BE2C (cell line): ENCODE measurements at regions not wholly inside any gene's neighbourhood (a gene's known extent, or its start where the extent isn't known, plus 50 kb on each side); places are given as distances from the start of the nearest gene placed in this dataset.

Experiments used
- DNase-seq: peaks from one replicate; pipeline ENCODE4 v3.0.0-alpha.2; 2020
- H3K27me3 ChIP-seq: fragments of 250-450 bp; sonication (Bioruptor Pico); 2 replicates; pipeline ENCODE4 v1.5.1; 2020; ENCODE audit warnings: mild to moderate bottlenecking
- H3K36me3 ChIP-seq: fragments of 250-450 bp; sonication (Bioruptor Pico); 2 replicates; pipeline ENCODE4 v1.5.1; 2020; ENCODE audit warnings: mild to moderate bottlenecking
- H3K4me1 ChIP-seq: fragments of 250-450 bp; sonication (Bioruptor Pico); 2 replicates; pipeline ENCODE4 v1.5.1; 2020
- H3K4me3 ChIP-seq: 2 replicates; pipeline ENCODE4 v1.5.1; 2011; ENCODE audit warnings: low read depth, low read length
- H3K9me3 ChIP-seq: fragments of 250-450 bp; sonication (Bioruptor Pico); 2 replicates; pipeline ENCODE4 v1.5.1; 2020
- TF ChIP-seq, protein P1 (sequence below): IDR thresholded peaks from 2 replicates; pipeline ENCODE4 v1.5.1; 2012; ENCODE audit warnings: mild to moderate bottlenecking, low read depth, low read length

DNA sequence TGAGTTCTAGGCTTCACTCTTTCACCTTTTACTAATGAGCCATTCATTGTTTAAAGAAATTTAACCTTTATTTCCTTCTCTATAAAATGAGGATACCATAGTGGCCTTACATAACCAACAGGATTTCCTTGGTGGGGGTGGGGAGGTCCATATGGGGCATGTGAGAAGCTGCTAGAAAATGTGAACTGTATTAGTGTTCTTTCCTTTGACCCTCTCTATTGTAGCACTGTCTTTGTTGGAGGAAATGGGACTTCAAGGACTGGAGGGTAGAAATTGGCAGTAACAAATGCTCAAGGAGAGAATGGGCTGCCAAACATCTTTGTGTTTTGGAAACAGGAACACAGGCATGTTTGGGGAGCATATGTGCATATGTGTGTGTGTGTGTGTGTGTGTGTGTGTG, 468.7 kb upstream of the ZEB2 start:
- Histone ChIP-seq H3K4me1 (no peaks in the 10 kb centered on the region), H3K27me3 (no peaks in the 10 kb centered on the region), H3K36me3 (no peaks in the 10 kb centered on the region), H3K4me3 (no peak overlapping the region), H3K9me3 (no peaks in the 10 kb centered on the region)
- TF ChIP-seq, protein P1, sequence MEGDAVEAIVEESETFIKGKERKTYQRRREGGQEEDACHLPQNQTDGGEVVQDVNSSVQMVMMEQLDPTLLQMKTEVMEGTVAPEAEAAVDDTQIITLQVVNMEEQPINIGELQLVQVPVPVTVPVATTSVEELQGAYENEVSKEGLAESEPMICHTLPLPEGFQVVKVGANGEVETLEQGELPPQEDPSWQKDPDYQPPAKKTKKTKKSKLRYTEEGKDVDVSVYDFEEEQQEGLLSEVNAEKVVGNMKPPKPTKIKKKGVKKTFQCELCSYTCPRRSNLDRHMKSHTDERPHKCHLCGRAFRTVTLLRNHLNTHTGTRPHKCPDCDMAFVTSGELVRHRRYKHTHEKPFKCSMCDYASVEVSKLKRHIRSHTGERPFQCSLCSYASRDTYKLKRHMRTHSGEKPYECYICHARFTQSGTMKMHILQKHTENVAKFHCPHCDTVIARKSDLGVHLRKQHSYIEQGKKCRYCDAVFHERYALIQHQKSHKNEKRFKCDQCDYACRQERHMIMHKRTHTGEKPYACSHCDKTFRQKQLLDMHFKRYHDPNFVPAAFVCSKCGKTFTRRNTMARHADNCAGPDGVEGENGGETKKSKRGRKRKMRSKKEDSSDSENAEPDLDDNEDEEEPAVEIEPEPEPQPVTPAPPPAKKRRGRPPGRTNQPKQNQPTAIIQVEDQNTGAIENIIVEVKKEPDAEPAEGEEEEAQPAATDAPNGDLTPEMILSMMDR: no peak
- DNase-seq: no peak

DNA sequence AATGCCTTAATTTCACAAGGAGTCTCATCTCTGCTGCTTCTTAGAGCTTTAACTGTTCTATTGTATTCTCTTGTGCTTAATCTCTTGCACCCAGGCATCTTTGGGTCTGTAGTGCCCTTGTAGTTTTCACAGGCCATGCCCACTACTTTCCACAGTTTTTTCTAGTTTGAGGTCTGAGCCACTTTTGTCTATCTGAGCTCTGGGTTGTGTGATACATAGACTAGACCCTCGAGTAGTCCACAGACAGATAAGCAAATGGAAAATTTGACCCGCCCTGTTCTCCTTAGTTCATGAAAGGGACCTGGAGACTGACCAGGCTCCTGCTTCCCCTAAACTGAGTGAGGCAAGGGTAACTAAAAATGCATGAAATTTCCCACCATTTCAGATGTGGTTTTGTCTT, 466.8 kb upstream of the ZEB2 start:
- Histone ChIP-seq H3K36me3 (no peaks in the 10 kb centered on the region), H3K4me1 (no peaks in the 10 kb centered on the region), H3K27me3 (no peaks in the 10 kb centered on the region), H3K4me3 (no peak overlapping the region), H3K9me3 (no peaks in the 10 kb centered on the region)
- TF ChIP-seq, protein P1: no peak
- DNase-seq: no peak

DNA sequence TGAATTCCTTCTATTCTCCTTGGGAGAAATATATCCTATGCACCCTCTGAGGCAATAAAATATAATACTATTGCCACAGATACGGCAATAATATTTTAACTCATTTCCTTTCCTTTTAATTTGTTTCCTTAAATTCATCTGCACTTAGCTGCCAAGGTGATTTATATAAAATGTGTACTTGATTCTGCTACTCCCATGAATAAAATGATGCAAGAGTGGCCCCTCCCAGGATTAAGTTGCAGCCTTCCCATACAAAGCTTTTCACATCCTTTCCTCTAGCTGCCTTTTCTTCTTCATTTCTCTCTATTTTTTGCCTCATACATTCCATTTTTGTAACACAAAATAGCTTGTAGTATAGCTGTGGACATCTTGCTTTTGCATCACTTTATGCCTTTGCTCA, 464.1 kb upstream of the ZEB2 start:
- DNase-seq: no peak
- Histone ChIP-seq H3K4me1 (no peaks in the 10 kb centered on the region), H3K27me3 (no peaks in the 10 kb centered on the region), H3K4me3 (no peak overlapping the region), H3K36me3 (no peaks in the 10 kb centered on the region), H3K9me3 (no peaks in the 10 kb centered on the region)
- TF ChIP-seq, protein P1: no peak

DNA sequence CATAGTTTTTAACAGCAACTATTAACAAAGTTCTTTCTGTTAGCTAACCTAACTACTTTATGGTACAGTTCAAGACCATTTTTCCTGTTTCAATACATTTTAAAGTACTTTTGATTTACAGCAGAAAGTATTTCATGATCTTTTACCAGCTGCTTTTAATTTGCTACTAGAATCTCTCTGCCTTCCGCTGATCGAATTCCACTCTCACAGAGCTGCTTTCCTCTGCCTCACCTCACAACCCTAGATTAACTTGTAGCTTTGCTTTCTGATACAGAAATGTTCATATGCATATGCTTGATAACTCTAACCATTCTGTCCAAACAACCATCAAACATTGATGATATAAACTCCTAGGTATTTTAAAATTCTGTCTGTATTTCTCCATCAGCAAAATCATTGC, 463.2 kb upstream of the ZEB2 start:
- Histone ChIP-seq H3K27me3 (no peaks in the 10 kb centered on the region), H3K4me3 (no peak overlapping the region), H3K4me1 (no peaks in the 10 kb centered on the region), H3K36me3 (no peaks in the 10 kb centered on the region), H3K9me3 (no peaks in the 10 kb centered on the region)
- TF ChIP-seq, protein P1: no peak
- no peak for DNase-seq

DNA sequence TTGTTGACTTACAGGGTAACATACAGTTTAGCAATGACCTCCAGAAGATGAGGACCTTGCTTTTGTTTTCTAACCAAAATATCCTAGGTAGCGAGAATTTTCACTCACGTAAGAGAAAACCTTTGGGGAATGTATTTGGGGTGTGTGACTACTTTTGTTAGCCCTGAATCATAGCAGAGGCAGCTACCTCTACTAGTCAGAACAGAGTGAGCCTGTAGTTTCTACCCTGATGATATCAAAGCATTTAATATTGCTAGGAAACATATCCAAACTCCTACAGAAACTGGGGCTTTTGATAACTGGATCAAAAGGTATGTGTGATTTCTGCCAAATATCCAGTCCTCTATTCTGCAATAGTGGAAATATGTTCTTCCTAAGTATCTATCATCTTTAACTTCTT, 462.6 kb upstream of the ZEB2 start:
- Histone ChIP-seq H3K4me3 (no peak overlapping the region), H3K9me3 (no peaks in the 10 kb centered on the region), H3K36me3 (no peaks in the 10 kb centered on the region), H3K27me3 (no peaks in the 10 kb centered on the region), H3K4me1 (no peaks in the 10 kb centered on the region)
- no peak for DNase-seq
- TF ChIP-seq, protein P1: no peak

DNA sequence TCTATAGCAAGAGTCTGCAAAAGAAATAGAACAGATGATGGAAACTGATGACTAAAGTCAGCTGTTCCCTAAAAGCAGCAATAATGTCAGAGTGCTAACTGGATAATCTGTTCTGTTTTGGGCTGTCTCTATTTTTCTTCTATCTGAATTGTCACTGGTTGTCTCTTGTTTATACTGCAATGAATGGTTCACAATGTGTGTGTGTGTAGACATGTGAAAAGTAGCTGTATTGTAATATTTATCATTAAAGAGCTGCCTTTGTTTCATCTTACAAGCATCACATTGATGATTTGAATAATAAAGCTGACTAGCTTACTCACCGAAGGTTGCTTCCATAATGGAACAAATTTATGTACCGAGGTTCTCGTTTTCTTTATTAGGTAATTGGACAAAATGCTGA, 456.0 kb upstream of the ZEB2 start:
- TF ChIP-seq, protein P1: no peak
- Histone ChIP-seq H3K4me3 (no peak overlapping the region), H3K9me3 (no peaks in the 10 kb centered on the region), H3K27me3 (no peaks in the 10 kb centered on the region), H3K36me3 (no peaks in the 10 kb centered on the region), H3K4me1 (no peaks in the 10 kb centered on the region)
- no peak for DNase-seq
